ENCODE measurements at regions not wholly inside any gene's neighbourhood (a gene's known extent, or its start where the extent isn't known, plus 50 kb on each side); places are given as distances from the start of the nearest gene placed in this dataset.

DNA sequence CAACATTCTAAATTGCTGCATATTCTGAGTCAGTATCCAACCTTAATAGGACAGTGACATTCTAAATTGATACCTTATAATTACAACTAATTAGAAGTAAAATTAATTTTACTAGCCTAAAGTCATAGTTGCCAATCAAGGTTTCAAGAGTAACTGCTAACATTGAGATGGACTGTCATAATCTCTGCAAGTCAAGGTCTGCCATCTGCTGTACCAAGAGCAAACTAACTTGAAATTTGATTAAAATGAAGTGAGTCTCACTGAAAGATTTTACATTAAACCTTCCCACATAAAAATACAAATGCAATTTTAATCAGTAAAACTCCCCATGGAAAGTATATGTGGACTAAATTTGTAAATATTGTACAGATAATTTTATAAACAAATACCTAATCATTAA is 235.3 kb downstream of the PRDM9 start:
- TF ChIP-seq RUNX1 (IDR thresholded peaks at IDR 0.05; ENCODE audit: low read depth), result no peak
- TF ChIP-seq, protein P1, sequence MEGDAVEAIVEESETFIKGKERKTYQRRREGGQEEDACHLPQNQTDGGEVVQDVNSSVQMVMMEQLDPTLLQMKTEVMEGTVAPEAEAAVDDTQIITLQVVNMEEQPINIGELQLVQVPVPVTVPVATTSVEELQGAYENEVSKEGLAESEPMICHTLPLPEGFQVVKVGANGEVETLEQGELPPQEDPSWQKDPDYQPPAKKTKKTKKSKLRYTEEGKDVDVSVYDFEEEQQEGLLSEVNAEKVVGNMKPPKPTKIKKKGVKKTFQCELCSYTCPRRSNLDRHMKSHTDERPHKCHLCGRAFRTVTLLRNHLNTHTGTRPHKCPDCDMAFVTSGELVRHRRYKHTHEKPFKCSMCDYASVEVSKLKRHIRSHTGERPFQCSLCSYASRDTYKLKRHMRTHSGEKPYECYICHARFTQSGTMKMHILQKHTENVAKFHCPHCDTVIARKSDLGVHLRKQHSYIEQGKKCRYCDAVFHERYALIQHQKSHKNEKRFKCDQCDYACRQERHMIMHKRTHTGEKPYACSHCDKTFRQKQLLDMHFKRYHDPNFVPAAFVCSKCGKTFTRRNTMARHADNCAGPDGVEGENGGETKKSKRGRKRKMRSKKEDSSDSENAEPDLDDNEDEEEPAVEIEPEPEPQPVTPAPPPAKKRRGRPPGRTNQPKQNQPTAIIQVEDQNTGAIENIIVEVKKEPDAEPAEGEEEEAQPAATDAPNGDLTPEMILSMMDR (IDR thresholded peaks at IDR 0.05 in 2 of 3, conservative IDR thresholded peaks at IDR 0.05 in 1 of 3; ENCODE audit: insufficient read depth in 2 of 3, low read depth in 1 of 3, low read length in 3 of 3), result no peak
